Right lobe of liver (tissue), 4 donors: ENCODE measurements at regions not wholly inside any gene's neighbourhood (a gene's known extent, or its start where the extent isn't known, plus 50 kb on each side); places are given as distances from the start of the nearest gene placed in this dataset.

Experiments
- POLR2A ChIP-seq: fragments of 450-650 bp; IDR thresholded peaks from one replicate; pipeline ENCODE4 v1.6.1; 2017; ENCODE audit warnings: antibody characterized with exemption, mild to moderate bottlenecking
- TF ChIP-seq, protein P1 (sequence below), 4 donors: fragments of 200-600 bp in 3 of 4; fragments of 450-650 bp in 1 of 4; IDR thresholded peaks; one replicate each; pipeline versions ENCODE4 v1.5.1 to v1.8.0; 2016 to 2022; ENCODE audit warnings: antibody characterized with exemption in 4 of 4, mild to moderate bottlenecking in 2 of 4
- donor health status: DM: no; HTN: no; CAD: no.
- donor health status: DM: no; HTN: no; CAD: no.
- donor health status: DM: no; HTN: yes; CAD: no.

DNA sequence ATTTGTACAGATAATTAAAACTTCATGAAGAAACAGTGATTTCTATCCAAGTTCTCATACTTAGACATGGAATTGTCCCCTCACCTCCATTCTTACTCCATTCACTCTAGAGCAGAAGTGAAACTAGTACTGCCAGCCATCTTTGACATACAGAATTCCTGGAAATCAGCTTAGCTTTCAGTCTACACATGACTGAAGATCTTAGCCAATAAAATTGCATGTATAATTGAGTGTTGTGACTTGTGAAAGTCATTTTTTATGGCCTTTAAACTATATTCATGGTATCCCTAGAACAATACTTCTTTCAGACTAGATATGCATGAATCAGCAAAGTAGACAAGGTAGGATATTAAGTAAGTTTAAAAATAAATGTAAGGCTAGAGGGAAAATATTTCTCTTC is 705.2 kb upstream of the ZNF608 start:
- TF ChIP-seq, protein P1, sequence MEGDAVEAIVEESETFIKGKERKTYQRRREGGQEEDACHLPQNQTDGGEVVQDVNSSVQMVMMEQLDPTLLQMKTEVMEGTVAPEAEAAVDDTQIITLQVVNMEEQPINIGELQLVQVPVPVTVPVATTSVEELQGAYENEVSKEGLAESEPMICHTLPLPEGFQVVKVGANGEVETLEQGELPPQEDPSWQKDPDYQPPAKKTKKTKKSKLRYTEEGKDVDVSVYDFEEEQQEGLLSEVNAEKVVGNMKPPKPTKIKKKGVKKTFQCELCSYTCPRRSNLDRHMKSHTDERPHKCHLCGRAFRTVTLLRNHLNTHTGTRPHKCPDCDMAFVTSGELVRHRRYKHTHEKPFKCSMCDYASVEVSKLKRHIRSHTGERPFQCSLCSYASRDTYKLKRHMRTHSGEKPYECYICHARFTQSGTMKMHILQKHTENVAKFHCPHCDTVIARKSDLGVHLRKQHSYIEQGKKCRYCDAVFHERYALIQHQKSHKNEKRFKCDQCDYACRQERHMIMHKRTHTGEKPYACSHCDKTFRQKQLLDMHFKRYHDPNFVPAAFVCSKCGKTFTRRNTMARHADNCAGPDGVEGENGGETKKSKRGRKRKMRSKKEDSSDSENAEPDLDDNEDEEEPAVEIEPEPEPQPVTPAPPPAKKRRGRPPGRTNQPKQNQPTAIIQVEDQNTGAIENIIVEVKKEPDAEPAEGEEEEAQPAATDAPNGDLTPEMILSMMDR (IDR thresholded peaks at IDR 0.05): no peak
- TF ChIP-seq POLR2A: no peak
